Activated T-cell treated with anti-CD3 and anti-CD28 coated beads, Interleukin-2, amount 50 U/mL, for 72 hours (primary cell): ENCODE measurements at regions not wholly inside any gene's neighbourhood (a gene's known extent, or its start where the extent isn't known, plus 50 kb on each side); places are given as distances from the start of the nearest gene placed in this dataset.
A peak's percentile ranks its signal among the peaks of the same experiment; 100 is the strongest.
"Not testable (repeated sequence)": the region's sequence is repeated elsewhere in the genome, so short reads cannot be mapped to it uniquely, and the experiment has no call there.

Experiments
- ATAC-seq, 2 donors: fragments of 150-1000 bp; cut with Tn5 transposase; replicated peaks in 1 of 2; 2 replicates each; pipeline ENCODE4 v1.10.0; 2021; ENCODE audit warnings: moderate library complexity in 2 of 2, mild to moderate bottlenecking in 1 of 2
- DNase-seq, 2 donors: peaks; one replicate each; pipeline ENCODE4 v3.0.0; 2021 to 2022; ENCODE audit warnings: mixed read lengths in 1 of 2
- H3K27ac Mint-ChIP-seq: one replicate; pipeline ENCODE4 v1.8.0; 2022; ENCODE audit warnings: mild to moderate bottlenecking, moderate library complexity, mixed read lengths
- H3K27me3 Mint-ChIP-seq: one replicate; pipeline ENCODE4 v1.8.0; 2022; ENCODE audit warnings: low read depth, mixed read lengths
- H3K36me3 Mint-ChIP-seq, 2 donors: one replicate each; pipeline ENCODE4 v1.8.0; 2022; ENCODE audit warnings: mixed read lengths in 2 of 2, mild to moderate bottlenecking in 1 of 2; ENCODE audit not compliant: insufficient read depth in 2 of 2
- H3K4me1 Mint-ChIP-seq: one replicate; pipeline ENCODE4 v1.8.0; 2022; ENCODE audit warnings: low read depth, mixed read lengths
- H3K4me3 Mint-ChIP-seq, 2 donors: one replicate each; pipeline ENCODE4 v1.8.0; 2022; ENCODE audit warnings: mild to moderate bottlenecking in 2 of 2, mixed read lengths in 2 of 2, moderate library complexity in 2 of 2
- H3K9me3 Mint-ChIP-seq, 2 donors: one replicate each; pipeline ENCODE4 v1.8.0; 2022; ENCODE audit warnings: mixed read lengths in 2 of 2

DNA sequence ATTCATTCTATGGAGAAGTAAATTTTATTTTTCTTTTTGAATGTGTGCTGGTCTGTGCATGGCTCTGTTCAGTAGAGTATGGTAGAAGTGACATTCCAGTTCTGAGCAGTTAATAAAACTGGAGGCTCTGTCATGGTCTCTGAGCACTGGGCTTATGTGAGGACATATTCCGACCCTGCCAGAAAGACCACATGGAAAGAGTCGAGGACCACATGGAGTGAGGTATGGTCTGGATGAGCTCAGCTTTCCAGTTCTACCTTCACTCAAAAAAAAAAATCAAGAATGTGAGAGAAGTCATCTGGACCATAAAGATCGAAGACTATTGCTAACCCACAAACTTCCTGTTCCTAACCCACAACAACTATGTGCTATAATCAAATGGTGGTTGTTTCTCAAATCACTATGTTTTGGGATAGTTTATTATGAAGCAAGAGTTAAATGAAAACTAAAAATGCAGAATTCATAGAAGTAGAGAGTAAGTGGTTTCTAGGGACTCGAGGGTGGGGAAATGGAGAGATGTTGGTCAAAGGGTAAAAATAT lies 534.2 kb upstream of the ANO5 start:
- H3K9me3 Mint-ChIP-seq = peaks cover 4 to 7% of the 10 kb centered on the region in 2 donors
- H3K27me3 Mint-ChIP-seq = no peaks in the 10 kb centered on the region
- DNase-seq = no peak
- H3K4me1 Mint-ChIP-seq = no peaks in the 10 kb centered on the region
- H3K4me3 Mint-ChIP-seq = no peak overlapping the region
- no peak for ATAC-seq
- H3K27ac Mint-ChIP-seq = no peak overlapping the region
- peaks cover 0 to 5% of the 10 kb centered on the region in 2 donors for H3K36me3 Mint-ChIP-seq

DNA sequence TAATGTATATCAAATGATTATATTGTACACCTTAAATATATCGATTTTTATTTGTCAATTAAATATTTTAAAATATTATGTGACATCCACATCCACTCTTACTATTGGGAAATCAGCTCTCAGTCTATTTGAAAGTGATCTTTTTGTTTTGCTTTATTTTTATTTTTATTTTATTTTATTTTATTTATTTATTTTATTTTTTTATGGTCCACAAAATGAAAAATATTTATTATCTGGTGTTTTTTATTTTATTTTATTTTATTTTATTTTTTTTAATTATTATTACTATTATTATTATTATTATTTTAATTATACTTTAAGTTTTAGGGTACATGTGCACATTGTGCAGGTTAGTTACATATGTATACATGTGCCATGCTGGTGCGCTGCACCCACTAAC lies 533.5 kb upstream of the ANO5 start:
- not testable (repeated sequence) for H3K27me3 Mint-ChIP-seq, ATAC-seq, H3K4me1 Mint-ChIP-seq, H3K4me3 Mint-ChIP-seq, H3K27ac Mint-ChIP-seq, H3K36me3 Mint-ChIP-seq, DNase-seq, H3K9me3 Mint-ChIP-seq

DNA sequence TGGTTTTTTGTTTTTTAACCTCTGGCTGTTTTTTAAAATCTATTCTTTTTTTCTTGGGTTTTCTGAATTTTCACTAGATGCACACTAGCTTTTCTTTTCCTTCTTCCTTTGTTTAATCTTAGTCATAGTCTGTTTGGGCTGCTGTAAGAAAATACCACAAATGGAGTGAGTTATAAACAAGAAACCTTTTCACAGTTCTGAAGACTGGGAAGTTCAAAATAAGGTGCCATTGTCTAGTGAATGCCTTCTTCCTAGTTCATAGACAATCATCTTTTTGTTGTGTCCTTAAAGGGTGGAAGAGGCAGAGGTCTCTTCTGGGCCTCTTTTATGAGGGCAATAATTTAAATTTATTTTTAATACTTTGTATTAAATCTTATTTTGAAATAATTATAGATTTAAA lies 532.9 kb upstream of the ANO5 start:
- H3K27ac Mint-ChIP-seq = no peak overlapping the region
- peaks cover 0 to 3% of the 10 kb centered on the region in 2 donors for H3K36me3 Mint-ChIP-seq
- H3K9me3 Mint-ChIP-seq = peaks cover 4 to 7% of the 10 kb centered on the region in 2 donors
- no peak for DNase-seq
- no peak for ATAC-seq
- no peaks in the 10 kb centered on the region for H3K27me3 Mint-ChIP-seq
- H3K4me3 Mint-ChIP-seq = no peak overlapping the region
- no peaks in the 10 kb centered on the region for H3K4me1 Mint-ChIP-seq

DNA sequence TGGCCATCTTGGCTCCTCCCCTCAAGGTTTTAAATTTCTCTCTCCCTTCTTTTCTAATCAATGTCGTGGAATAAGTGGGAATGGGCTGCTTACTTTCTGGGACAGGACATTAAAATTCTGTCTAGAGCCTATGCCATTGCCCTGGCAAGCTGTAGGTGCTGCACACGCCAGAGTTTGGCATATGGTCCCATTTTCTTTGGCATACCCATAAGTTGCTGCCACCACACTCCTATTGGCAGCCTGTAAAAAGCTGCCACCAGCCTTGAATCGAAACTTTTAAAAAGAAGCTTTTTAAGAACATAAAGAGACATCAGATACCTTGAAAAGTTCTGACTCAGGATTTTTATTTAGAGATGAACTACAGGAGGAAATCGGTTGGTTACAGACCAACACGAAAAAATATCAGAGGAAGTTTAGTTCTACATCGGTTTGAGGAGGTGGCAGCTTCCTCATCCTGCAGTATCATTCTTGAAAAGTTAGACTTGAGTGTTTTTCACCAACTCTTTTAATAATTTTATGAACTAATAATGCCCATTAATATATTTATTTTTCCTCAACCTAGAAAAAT lies 517.8 kb upstream of the ANO5 start:
- H3K27me3 Mint-ChIP-seq = no peaks in the 10 kb centered on the region
- peaks cover 2 to 7% of the 10 kb centered on the region in 2 donors for H3K9me3 Mint-ChIP-seq
- DNase-seq (no peak), ATAC-seq (no peak)
- H3K36me3 Mint-ChIP-seq = peaks cover 0 to 2% of the 10 kb centered on the region in 2 donors
- no peaks in the 10 kb centered on the region for H3K4me1 Mint-ChIP-seq
- H3K4me3 Mint-ChIP-seq = no peak overlapping the region
- H3K27ac Mint-ChIP-seq = no peak overlapping the region

DNA sequence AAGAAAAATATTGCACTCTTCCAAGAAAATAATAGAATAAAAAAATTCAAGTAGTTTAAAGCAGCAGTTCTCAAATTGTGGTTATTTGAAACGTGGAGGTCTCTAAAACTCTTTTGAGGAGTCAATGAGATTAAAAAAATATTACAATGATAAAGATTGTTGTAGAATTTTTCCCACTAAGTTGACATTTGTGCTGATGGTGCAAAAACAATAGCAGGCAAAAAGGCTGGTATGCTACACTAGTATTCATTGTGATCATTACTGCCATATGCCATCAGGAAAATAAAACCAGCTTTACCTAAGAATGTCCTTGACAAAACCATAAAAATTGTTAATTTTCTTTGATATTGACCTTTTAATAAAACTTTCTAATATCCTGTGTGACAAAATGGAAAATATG lies 505.2 kb upstream of the ANO5 start:
- Mint-ChIP-seq H3K4me1 (no peaks in the 10 kb centered on the region), H3K27me3 (no peaks in the 10 kb centered on the region), H3K9me3 (peaks cover 4% of the 10 kb centered on the region in 2 donors), H3K4me3 (no peak overlapping the region), H3K27ac (no peak overlapping the region), H3K36me3 (no peaks in the 10 kb centered on the region)
- ATAC-seq (no peak), DNase-seq (no peak)

DNA sequence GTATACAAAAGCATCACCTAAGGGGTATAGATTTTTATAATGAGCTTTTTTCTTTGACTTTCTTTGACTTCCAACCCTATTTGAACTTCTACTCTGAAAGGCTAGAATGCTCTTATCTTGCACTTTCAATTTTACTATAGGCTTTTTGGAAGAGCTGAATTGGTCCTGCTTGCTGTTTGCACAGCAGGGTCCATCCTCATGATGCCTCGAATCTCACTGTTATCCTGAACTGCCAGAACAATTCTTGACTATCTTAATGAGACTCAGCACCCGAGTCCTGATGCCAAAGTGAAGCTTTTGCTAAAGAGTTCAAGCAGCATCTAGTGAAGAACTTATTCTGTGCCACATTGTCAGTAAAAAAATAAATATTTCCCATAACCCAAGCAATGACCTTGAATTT lies 488.3 kb upstream of the ANO5 start:
- no peaks in the 10 kb centered on the region for H3K4me1 Mint-ChIP-seq
- H3K27ac Mint-ChIP-seq = no peak overlapping the region
- no peak for DNase-seq
- H3K27me3 Mint-ChIP-seq = no peaks in the 10 kb centered on the region
- ATAC-seq = no peak
- H3K4me3 Mint-ChIP-seq = no peak overlapping the region
- peaks cover 0 to 2% of the 10 kb centered on the region in 2 donors for H3K36me3 Mint-ChIP-seq
- H3K9me3 Mint-ChIP-seq = peaks cover 0 to 2% of the 10 kb centered on the region in 2 donors

DNA sequence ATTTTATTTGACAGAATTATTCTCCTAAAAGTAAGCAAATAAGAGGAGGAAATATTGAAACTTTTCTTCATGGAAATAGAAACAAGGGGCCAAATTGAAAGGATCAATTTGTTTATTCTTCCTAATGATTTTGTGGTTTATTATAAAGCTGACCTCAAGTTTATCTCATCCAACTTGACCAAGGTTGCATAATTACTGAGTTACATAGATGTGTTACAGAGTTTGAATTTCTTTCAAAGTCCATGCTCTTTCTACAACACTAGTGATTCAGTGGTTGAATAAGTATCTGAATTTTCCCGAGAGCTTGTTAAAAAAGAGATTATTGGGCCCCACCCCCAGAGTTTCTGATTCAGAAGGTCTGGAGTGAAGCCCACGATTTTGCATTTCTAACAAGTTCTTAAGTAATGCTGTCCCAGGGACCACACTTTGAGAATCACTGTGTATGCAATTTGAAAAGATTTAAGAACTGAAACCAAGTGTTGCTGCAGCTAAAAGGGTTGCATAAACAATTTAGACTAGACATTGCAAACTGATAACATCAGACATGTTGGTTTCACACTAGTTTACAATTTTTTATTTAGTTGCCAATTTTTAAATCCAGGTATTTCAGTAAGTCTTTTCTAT lies 485.7 kb upstream of the ANO5 start:
- peaks cover 0 to 2% of the 10 kb centered on the region in 2 donors for H3K36me3 Mint-ChIP-seq
- no peak overlapping the region for H3K4me3 Mint-ChIP-seq
- DNase-seq = no peak
- no peak overlapping the region for H3K27ac Mint-ChIP-seq
- no peaks in the 10 kb centered on the region for H3K4me1 Mint-ChIP-seq
- no peak for ATAC-seq
- H3K9me3 Mint-ChIP-seq = peaks cover 2 to 4% of the 10 kb centered on the region in 2 donors
- H3K27me3 Mint-ChIP-seq = no peaks in the 10 kb centered on the region

DNA sequence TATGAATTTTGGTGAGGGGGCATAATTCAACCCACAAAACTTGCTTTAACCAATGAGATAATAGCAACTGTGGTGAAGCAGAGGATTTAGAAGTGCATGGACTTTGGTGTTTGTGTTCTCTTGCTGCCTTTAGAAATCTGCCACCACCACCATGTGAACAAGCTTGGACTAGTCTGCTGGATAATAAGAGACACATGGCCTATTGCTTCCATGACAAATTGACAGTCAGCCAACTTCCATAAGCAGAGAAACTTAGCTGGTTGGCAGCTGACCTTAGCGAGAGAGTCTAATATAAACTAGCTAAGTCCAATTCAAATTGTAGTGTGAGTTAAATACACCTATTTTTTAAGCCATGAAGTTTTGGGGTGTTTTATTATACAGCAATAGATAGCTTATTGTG lies 482.1 kb upstream of the ANO5 start:
- no peak for DNase-seq
- peaks cover 2 to 11% of the 10 kb centered on the region in 2 donors for H3K9me3 Mint-ChIP-seq
- H3K27me3 Mint-ChIP-seq = no peaks in the 10 kb centered on the region
- peaks cover 0 to 3% of the 10 kb centered on the region in 2 donors for H3K36me3 Mint-ChIP-seq
- ATAC-seq = no peak
- H3K27ac Mint-ChIP-seq = no peak overlapping the region
- H3K4me1 Mint-ChIP-seq = no peaks in the 10 kb centered on the region
- H3K4me3 Mint-ChIP-seq = no peak overlapping the region

DNA sequence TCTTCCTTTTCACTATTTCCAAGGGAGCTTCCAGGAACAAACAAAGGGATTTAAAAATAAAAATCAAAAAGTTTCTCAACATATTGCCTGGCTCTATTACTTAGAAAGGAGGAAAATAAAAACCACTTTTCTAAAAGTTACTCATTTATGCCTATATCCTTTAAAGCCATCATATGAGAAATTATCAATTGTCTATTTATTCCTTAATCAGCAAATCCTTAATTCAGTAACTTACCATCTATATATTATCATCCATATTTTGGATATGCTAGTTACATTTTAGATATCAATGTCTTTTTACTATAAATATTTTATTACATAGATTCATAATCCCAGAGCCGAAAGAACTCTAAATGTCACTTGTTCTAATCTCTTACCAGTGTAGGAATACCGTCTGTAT lies 481.5 kb upstream of the ANO5 start:
- no peak overlapping the region for H3K27ac Mint-ChIP-seq
- DNase-seq (no peak), ATAC-seq (no peak)
- H3K4me3 Mint-ChIP-seq = no peak overlapping the region
- no peaks in the 10 kb centered on the region for H3K27me3 Mint-ChIP-seq
- peaks cover 0 to 3% of the 10 kb centered on the region in 2 donors for H3K36me3 Mint-ChIP-seq
- H3K9me3 Mint-ChIP-seq = peaks cover 2 to 13% of the 10 kb centered on the region in 2 donors
- no peaks in the 10 kb centered on the region for H3K4me1 Mint-ChIP-seq

DNA sequence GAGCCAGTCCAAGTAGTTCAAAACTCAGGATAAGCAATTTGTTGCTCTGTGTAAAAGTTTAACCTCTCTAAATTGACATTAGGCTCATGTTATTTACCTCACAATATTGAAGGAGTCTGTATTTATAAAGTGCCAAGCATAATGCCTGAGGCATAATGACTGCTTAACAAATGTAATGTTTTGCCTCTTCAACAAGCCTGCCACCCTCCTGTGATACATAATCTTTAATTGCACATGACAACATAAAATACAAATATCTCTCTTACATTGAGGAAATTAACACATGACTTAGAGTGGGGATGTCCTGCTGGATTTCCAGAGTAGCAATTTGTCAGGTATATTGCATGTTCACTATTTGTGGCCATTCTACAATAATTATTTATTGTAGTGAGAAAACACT lies 469.2 kb upstream of the ANO5 start:
- no peaks in the 10 kb centered on the region for H3K36me3 Mint-ChIP-seq
- DNase-seq (no peak), ATAC-seq (no peak)
- H3K4me3 Mint-ChIP-seq = no peak overlapping the region
- no peaks in the 10 kb centered on the region for H3K4me1 Mint-ChIP-seq
- no peak overlapping the region for H3K27ac Mint-ChIP-seq
- no peaks in the 10 kb centered on the region for H3K27me3 Mint-ChIP-seq
- peaks cover 3 to 6% of the 10 kb centered on the region in 2 donors for H3K9me3 Mint-ChIP-seq

DNA sequence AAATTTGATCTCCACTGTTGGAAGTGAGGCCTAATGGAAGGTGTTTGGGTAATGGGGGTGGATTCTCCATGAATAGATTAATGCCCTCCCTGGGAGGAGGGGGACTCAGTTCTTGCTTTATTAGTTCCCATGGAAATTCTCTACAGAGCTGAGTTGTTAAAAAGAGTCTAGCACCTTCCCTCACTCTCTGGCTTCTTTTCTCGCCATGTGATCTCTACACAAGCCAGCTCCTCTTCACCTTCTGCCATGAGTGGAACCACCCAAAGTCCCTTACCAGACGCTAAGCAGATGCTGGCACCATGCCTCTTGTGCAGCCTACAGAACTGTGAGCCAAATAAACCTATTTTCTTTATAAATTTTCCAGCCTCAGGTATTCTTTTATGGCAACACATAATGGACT lies 465.8 kb upstream of the ANO5 start:
- DNase-seq (no peak), ATAC-seq (no peak)
- Mint-ChIP-seq H3K4me1 (no peaks in the 10 kb centered on the region), H3K27me3 (no peaks in the 10 kb centered on the region), H3K27ac (no peak overlapping the region), H3K36me3 (no peaks in the 10 kb centered on the region), H3K9me3 (peaks cover 1 to 7% of the 10 kb centered on the region in 2 donors), H3K4me3 (no peak overlapping the region)

DNA sequence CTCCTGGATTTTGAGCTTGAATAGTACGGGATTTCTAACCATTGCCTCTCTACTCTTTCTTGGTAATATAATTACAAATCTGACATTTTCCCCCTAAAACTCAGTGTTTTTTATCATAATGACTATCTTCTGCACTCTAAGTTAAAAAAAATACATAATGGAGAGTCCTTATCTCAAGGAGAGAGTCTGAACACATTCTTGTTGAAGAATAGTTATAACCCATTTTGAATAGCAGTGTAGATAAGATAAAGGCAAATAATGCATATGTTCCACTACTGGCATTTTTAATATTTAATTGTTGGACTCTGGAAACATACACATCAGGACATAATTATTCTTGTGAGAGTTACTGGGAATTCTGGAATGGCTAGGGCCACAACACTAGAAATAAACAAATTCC lies 456.5 kb upstream of the ANO5 start:
- Mint-ChIP-seq H3K9me3 (peaks cover 11 to 16% of the 10 kb centered on the region in 2 donors), H3K27ac (no peak overlapping the region), H3K27me3 (no peaks in the 10 kb centered on the region), H3K4me3 (no peak overlapping the region), H3K4me1 (no peaks in the 10 kb centered on the region), H3K36me3 (no peaks in the 10 kb centered on the region)
- ATAC-seq = no peak
- no peak for DNase-seq

DNA sequence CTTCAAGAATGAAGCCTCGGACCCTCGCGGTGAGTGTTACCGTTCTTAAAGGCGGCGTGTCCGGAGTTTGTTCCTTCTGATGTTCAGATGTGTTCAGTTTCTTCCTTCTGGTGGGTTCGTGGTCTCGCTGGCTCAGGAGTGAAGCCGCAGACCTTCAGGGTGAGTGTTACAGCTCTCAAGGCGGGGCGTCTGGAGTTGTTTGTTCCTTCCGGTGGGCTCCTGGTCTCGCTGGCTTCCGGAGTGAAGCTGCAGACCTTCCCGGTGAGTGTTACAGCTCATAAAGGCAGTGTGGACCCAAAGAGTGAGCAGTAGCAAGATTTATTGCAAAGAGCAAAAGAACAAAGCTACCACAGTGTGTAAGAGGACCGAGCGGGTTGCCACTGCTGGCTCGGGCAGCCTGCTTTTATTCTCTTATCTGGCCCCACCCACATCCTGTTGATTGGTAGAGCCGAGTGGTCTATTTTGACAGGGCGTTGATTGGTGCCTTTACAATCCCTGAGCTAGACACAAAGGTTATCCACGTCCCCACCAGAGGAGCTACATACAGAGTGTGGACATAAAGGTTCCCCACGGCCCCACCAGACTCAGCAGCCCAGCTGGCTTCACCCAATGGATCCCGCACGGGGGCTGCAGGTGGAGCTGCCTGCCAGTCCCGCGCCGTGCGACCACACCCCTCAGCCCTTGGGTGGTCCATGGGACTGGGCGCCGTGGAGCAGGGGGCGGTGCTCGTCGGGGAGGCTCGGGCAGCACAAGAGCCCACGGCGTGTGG lies 440.2 kb upstream of the ANO5 start:
- Mint-ChIP-seq H3K4me3 (peak overlapping the region in 1 of 2 donors; percentile 38), H3K9me3 (peaks cover 16 to 18% of the 10 kb centered on the region in 2 donors)
- not testable (repeated sequence) for DNase-seq, H3K27ac Mint-ChIP-seq, H3K27me3 Mint-ChIP-seq, H3K36me3 Mint-ChIP-seq, ATAC-seq, H3K4me1 Mint-ChIP-seq
